ENCODE measurements at regions not wholly inside any gene's neighbourhood (a gene's known extent, or its start where the extent isn't known, plus 50 kb on each side); places are given as distances from the start of the nearest gene placed in this dataset.

GRCh38 chr11:86156397-86156955 is 87.6 kb upstream of the PICALM start:
- TF ChIP-seq POLR2AphosphoS5 (IDR thresholded peaks at IDR 0.05; ENCODE audit: borderline replicate concordance, low read depth, low read length) (no peak), EZH2 (IDR thresholded peaks at IDR 0.05) (no peak), FOXP2 (optimal IDR thresholded peaks at IDR 0.05; ENCODE audit: control extremely low read depth, extremely low read length, insufficient read depth) (no peak)
